SK-N-SH treated with all-trans-retinoic acid at 6 μM for 48 hours (cell line): ENCODE measurements at regions not wholly inside any gene's neighbourhood (a gene's known extent, or its start where the extent isn't known, plus 50 kb on each side); places are given as distances from the start of the nearest gene placed in this dataset.

Experiments used
- ATAC-seq: fragments of 200-7000 bp; cut with Tn5 transposase; 3 replicates; pipeline ENCODE4 v1.9.1; 2020; ENCODE audit warnings: mild to moderate bottlenecking, moderate library complexity
- ARNTL ChIP-seq: fragments of 450-650 bp; formaldehyde crosslinking; IDR thresholded peaks from 2 replicates; pipeline ENCODE4 v1.5.0; 2020; ENCODE audit warnings: low read depth, mild to moderate bottlenecking, moderate library complexity, borderline replicate concordance
- CREB5 ChIP-seq: fragments of 250-450 bp; sonication (Bioruptor Pico); IDR thresholded peaks from 2 replicates; pipeline ENCODE4 v1.5.1; 2020; ENCODE audit warnings: low read depth, mild to moderate bottlenecking, moderate library complexity
- CSDC2 ChIP-seq: fragments of 250-450 bp; sonication (Bioruptor Pico); IDR thresholded peaks from 2 replicates; pipeline ENCODE4 v1.5.0; 2020; ENCODE audit warnings: mild to moderate bottlenecking, moderate library complexity
- GLIS3 ChIP-seq: fragments of 250-450 bp; sonication (Bioruptor Pico); IDR thresholded peaks from 2 replicates; pipeline ENCODE4 v1.5.0; 2020; ENCODE audit warnings: mild to moderate bottlenecking, moderate library complexity
- PATZ1 ChIP-seq: fragments of 250-450 bp; sonication (Bioruptor Pico); IDR thresholded peaks from 2 replicates; pipeline ENCODE4 v1.8.0; 2020; ENCODE audit warnings: mild to moderate bottlenecking, moderate library complexity, borderline replicate concordance
- PPARA ChIP-seq: fragments of 250-450 bp; sonication (Bioruptor Pico); IDR thresholded peaks from 2 replicates; pipeline ENCODE4 v1.5.0; 2020; ENCODE audit warnings: mild to moderate bottlenecking, borderline replicate concordance
- TCF4 ChIP-seq: fragments of 250-450 bp; sonication (Bioruptor Pico); IDR thresholded peaks from 2 replicates; pipeline ENCODE4 v1.8.0; 2021; ENCODE audit warnings: mild to moderate bottlenecking, moderate library complexity, borderline replicate concordance
- TOX ChIP-seq: fragments of 250-450 bp; sonication (Bioruptor Pico); IDR thresholded peaks from 2 replicates; pipeline ENCODE4 v1.8.0; 2021; ENCODE audit warnings: mild to moderate bottlenecking, moderate library complexity, borderline replicate concordance
- TSHZ2 ChIP-seq: fragments of 250-450 bp; sonication (Bioruptor Pico); IDR thresholded peaks from 2 replicates; pipeline ENCODE4 v1.5.0; 2020; ENCODE audit warnings: mild to moderate bottlenecking, moderate library complexity
- ZC3H10 ChIP-seq: fragments of 250-450 bp; sonication (Bioruptor Pico); IDR thresholded peaks from 2 replicates; pipeline ENCODE4 v1.5.1; 2021; ENCODE audit warnings: mild to moderate bottlenecking, moderate library complexity
- ZFP3 ChIP-seq: fragments of 250-450 bp; sonication (Bioruptor Pico); IDR thresholded peaks from 2 replicates; pipeline ENCODE4 v1.5.0; 2020; ENCODE audit warnings: mild to moderate bottlenecking, moderate library complexity
- ZFP30 ChIP-seq: fragments of 450-650 bp; formaldehyde crosslinking; IDR thresholded peaks from 2 replicates; pipeline ENCODE4 v1.5.0; 2022; ENCODE audit warnings: mild to moderate bottlenecking, moderate library complexity
- ZNF70 ChIP-seq: fragments of 450-650 bp; formaldehyde crosslinking; IDR thresholded peaks from 2 replicates; pipeline ENCODE4 v1.5.0; 2020; ENCODE audit warnings: mild to moderate bottlenecking, moderate library complexity

GRCh38 chr17:77326076-77326591, 185.4 kb downstream of the SEC14L1 start (continued):
- TF ChIP-seq ZFP3 (CRISPR knock-in tag), result no peak

- no peak for TF ChIP-seq TSHZ2
- TF ChIP-seq ZFP3 (CRISPR knock-in tag), result no peak
- TF ChIP-seq TOX, result no peak
- TF ChIP-seq CREB5, result no peak
- no peak for ATAC-seq
These were observed 185.9 kb downstream of the SEC14L1 start for GRCh38 chr17:77326636-77327035.

- TF ChIP-seq CREB5 (no peak), CSDC2 (no peak), ZNF70 (CRISPR knock-in tag) (no peak), ARNTL (CRISPR knock-in tag) (no peak), TSHZ2 (no peak), TCF4 (CRISPR knock-in tag) (no peak), ZC3H10 (CRISPR knock-in tag) (no peak), GLIS3 (CRISPR knock-in tag) (no peak), PPARA (CRISPR knock-in tag) (no peak)
- no peak for ATAC-seq
These were observed 186.4 kb downstream of the SEC14L1 start for GRCh38 chr17:77327181-77327565.

- no peak for TF ChIP-seq PATZ1 (CRISPR knock-in tag)
- no peak for TF ChIP-seq GLIS3 (CRISPR knock-in tag)
- TF ChIP-seq PPARA (CRISPR knock-in tag), result no peak
- TF ChIP-seq ZFP30 (CRISPR knock-in tag), result no peak
- ATAC-seq, result no peak
These were observed 187.0 kb downstream of the SEC14L1 start for GRCh38 chr17:77327566-77328464.
